Kidney (tissue), 13 donors: ENCODE measurements at regions not wholly inside any gene's neighbourhood (a gene's known extent, or its start where the extent isn't known, plus 50 kb on each side); places are given as distances from the start of the nearest gene placed in this dataset.

Experiments
- DNase-seq, 5 donors: peaks; one replicate each; pipeline ENCODE4 v3.0.0-alpha.2; 2013 to 2020
- FAIRE-seq: peaks from 2 replicates; lab custom pipeline; 2012; peaks lifted over from hg19 to GRCh38; lab: Jason Lieb, UNC
- H3K27ac ChIP-seq, 2 donors: one replicate each; pipeline ENCODE4 v1.7.0; 2013; ENCODE audit warnings: low read depth in 2 of 2, low read length in 2 of 2, inconsistent platforms in 1 of 2
- H3K27me3 ChIP-seq: one replicate; pipeline ENCODE4 v1.7.1; 2013; ENCODE audit warnings: low read length, inconsistent platforms; ENCODE audit not compliant: control insufficient read depth, insufficient read depth
- H3K36me3 ChIP-seq, 3 donors: one replicate each; pipeline versions ENCODE4 v1.7.0 to v1.7.1; 2013; ENCODE audit warnings: low read length in 3 of 3, control low read depth in 1 of 3, inconsistent platforms in 1 of 3; ENCODE audit not compliant: insufficient read depth in 3 of 3, control insufficient read depth in 2 of 3
- H3K4me1 ChIP-seq, 3 donors: one replicate each; pipeline versions ENCODE4 v1.7.0 to v1.7.1; 2013; ENCODE audit warnings: low read length in 3 of 3, inconsistent platforms in 1 of 3, low read depth in 1 of 3; ENCODE audit not compliant: control insufficient read depth in 2 of 3, insufficient read depth in 2 of 3
- H3K4me3 ChIP-seq, 3 donors: one replicate each; pipeline versions ENCODE4 v1.7.0 to v1.8.1; 2013; ENCODE audit warnings: low read length in 3 of 3, control low read depth in 1 of 3, inconsistent platforms in 1 of 3
- H3K9ac ChIP-seq, 3 donors: one replicate each; pipeline versions ENCODE4 v1.7.0 to v1.7.1; 2013; ENCODE audit warnings: low read length in 3 of 3, control low read depth in 1 of 3, inconsistent platforms in 1 of 3
- H3K9me3 ChIP-seq, 3 donors: one replicate each; pipeline versions ENCODE4 v1.7.0 to v1.7.1; 2013; ENCODE audit warnings: low read length in 3 of 3, control low read depth in 1 of 3, inconsistent platforms in 1 of 3; ENCODE audit not compliant: control insufficient read depth in 2 of 3, insufficient read depth in 1 of 3
- intact Hi-C: fragments of 100-400 bp; cut with DNase I; formaldehyde crosslinking; loops from one replicate; pipeline ENCODE4 v1.11.1; 2022
- TF ChIP-seq, protein P1 (sequence below): IDR thresholded peaks from 3 replicates; pipeline ENCODE4 v1.5.1; 2012; ENCODE audit warnings: mild to moderate bottlenecking, moderate library complexity, borderline replicate concordance; ENCODE audit not compliant: insufficient read depth; ENCODE audit errors: extremely low read depth
- donor health status: control.
- donor health status: control.
- donor health status: control.
- donor health status: control.
- donor health status: control.
- donor health status: DM: yes; HTN: yes; CAD: no.
- donor health status: Normal renal cell carcinoma (clear cell type).

DNA sequence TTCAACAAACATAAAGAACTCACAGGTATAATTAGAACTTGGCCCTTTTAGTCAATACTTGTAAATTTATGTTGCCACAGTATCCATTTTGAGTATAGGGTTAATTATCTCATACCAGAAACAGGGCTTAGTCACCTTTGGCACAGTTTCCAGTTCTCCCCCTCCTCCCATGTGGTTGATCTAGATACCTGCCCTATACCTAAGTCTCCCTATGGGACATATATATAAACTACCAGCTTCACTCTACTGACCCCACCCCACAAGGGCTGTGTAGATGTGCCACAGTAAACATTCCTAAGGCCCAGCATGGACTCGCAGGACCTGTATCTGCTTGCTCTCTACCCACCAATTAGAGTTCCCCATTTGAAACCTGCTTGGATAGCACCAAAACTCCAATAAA lies 371.7 kb upstream of the RND3 start:
- no peaks in the 10 kb centered on the region for H3K27me3 ChIP-seq
- no peaks in the 10 kb centered on the region for H3K4me1 ChIP-seq
- no peak overlapping the region for H3K9ac ChIP-seq
- FAIRE-seq (no peak), DNase-seq (no peak)
- no peak overlapping the region for H3K4me3 ChIP-seq
- no peaks in the 10 kb centered on the region for H3K36me3 ChIP-seq
- intact Hi-C loops = no loop called here
- TF ChIP-seq, protein P1, sequence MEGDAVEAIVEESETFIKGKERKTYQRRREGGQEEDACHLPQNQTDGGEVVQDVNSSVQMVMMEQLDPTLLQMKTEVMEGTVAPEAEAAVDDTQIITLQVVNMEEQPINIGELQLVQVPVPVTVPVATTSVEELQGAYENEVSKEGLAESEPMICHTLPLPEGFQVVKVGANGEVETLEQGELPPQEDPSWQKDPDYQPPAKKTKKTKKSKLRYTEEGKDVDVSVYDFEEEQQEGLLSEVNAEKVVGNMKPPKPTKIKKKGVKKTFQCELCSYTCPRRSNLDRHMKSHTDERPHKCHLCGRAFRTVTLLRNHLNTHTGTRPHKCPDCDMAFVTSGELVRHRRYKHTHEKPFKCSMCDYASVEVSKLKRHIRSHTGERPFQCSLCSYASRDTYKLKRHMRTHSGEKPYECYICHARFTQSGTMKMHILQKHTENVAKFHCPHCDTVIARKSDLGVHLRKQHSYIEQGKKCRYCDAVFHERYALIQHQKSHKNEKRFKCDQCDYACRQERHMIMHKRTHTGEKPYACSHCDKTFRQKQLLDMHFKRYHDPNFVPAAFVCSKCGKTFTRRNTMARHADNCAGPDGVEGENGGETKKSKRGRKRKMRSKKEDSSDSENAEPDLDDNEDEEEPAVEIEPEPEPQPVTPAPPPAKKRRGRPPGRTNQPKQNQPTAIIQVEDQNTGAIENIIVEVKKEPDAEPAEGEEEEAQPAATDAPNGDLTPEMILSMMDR = no peak
- H3K27ac ChIP-seq = no peak overlapping the region
- H3K9me3 ChIP-seq = no peaks in the 10 kb centered on the region

DNA sequence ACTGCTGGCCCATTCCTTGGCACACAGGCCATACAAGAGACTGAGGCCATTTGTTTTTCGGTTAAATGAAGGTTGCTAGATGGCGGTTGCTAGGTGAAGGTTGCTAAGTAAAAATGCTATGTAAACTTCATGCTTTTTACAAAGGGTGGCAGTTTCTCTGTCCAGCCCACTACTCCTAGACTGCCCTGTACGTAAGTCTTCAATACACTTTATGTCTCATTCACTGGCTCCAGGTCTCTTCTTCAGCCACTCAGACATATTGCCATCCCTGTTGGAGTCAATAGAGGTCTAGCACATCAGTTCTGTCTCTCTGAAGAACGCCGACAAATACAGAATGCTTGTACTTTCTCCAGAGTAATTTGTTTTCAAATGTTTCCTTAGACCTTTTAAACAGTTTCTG lies 370.9 kb upstream of the RND3 start:
- intact Hi-C loops = no loop called here
- Histone ChIP-seq H3K9ac (no peak overlapping the region), H3K36me3 (no peaks in the 10 kb centered on the region), H3K9me3 (no peaks in the 10 kb centered on the region), H3K4me3 (no peak overlapping the region), H3K27me3 (no peaks in the 10 kb centered on the region), H3K4me1 (no peaks in the 10 kb centered on the region), H3K27ac (no peak overlapping the region)
- no peak for DNase-seq
- TF ChIP-seq, protein P1 = no peak
- no peak for FAIRE-seq

DNA sequence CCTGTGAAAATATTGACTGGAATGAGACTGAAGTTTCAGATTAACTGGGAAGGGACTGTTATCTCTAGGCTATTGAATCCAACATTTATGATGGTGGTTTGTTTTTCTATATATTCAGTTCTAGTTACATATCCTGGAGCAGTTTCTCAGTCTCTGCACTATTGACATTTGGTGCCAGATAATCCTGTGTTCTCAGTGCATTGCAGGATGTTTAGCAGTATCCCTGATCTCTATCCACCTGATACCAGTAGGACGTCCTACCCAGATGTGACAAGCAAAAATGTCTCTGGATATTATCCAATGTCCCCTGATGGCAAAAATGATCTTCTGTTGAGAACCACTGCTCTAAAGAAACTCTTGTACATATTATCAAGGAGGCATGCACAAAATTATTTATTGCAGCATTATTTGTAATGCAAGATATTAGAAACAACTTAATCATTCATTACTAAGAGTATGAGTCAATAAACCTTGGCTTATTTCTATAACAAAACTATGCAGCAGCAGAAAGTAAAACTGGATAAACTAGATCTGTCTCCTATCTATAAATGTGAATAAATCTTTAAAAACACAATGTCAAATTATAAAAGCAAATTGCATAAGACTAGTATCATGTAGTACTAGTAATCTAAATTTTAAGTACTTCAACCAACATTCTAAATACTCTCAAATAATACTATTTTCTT lies 369.3 kb upstream of the RND3 start:
- Histone ChIP-seq H3K27ac (no peak overlapping the region), H3K9ac (no peak overlapping the region), H3K4me1 (no peaks in the 10 kb centered on the region), H3K36me3 (no peaks in the 10 kb centered on the region), H3K27me3 (no peaks in the 10 kb centered on the region), H3K9me3 (no peaks in the 10 kb centered on the region), H3K4me3 (no peak overlapping the region)
- DNase-seq (no peak), FAIRE-seq (no peak)
- intact Hi-C loops = no loop called here
- TF ChIP-seq, protein P1 = no peak

DNA sequence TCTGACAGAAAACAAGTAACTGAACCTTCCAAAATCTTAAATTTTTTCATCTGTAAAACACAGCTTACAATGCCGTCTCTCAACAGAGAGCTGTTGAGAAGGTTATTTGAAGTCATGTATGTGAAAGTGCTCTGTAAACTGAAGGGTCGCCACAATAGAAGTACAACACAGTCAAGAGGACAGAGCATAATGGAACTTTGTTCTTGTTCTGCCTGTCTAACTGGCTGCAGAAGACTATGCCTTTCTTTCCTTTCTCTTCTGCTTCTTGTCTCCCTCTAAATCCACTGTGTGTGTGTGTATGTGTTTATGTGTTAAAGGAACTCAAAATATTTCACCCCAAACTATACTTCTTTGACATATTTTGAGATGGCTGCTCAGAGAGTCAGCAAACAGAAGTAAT lies 365.8 kb upstream of the RND3 start:
- Histone ChIP-seq H3K9me3 (no peaks in the 10 kb centered on the region), H3K27ac (no peak overlapping the region), H3K9ac (no peak overlapping the region), H3K4me3 (no peak overlapping the region), H3K36me3 (no peaks in the 10 kb centered on the region), H3K4me1 (no peaks in the 10 kb centered on the region), H3K27me3 (no peaks in the 10 kb centered on the region)
- no peak for DNase-seq
- TF ChIP-seq, protein P1 = no peak
- FAIRE-seq = no peak
- intact Hi-C loops = no loop called here
